HG03159 (cell line): ENCODE measurements at regions not wholly inside any gene's neighbourhood (a gene's known extent, or its start where the extent isn't known, plus 50 kb on each side); places are given as distances from the start of the nearest gene placed in this dataset.
"Not testable (repeated sequence)": the region's sequence is repeated elsewhere in the genome, so short reads cannot be mapped to it uniquely, and the experiment has no call there.

Experiments used
- ATAC-seq: cut with Tn5 transposase; IDR thresholded peaks from one replicate; pipeline ENCODE4 v1.9.1; 2021; ENCODE audit warnings: mild to moderate bottlenecking, moderate library complexity; ENCODE audit not compliant: unreplicated experiment

- no peak for ATAC-seq
Observed at GRCh38 chr17:71494062-71494855, 626.6 kb upstream of the SOX9 start.

GRCh38 chr17:71495420-71495819 lies 625.4 kb upstream of the SOX9 start:
- no peak for ATAC-seq

- no peak for ATAC-seq
Observed at GRCh38 chr17:71496552-71496951, 624.3 kb upstream of the SOX9 start.

- no peak for ATAC-seq
Observed at GRCh38 chr17:71500761-71501555, 619.9 kb upstream of the SOX9 start.

GRCh38 chr17:71501711-71502110 lies 619.1 kb upstream of the SOX9 start:
- no peak for ATAC-seq

- no peak for ATAC-seq
Observed at GRCh38 chr17:71502443-71502842, 618.4 kb upstream of the SOX9 start.

GRCh38 chr17:71503710-71504465 lies 616.9 kb upstream of the SOX9 start:
- ATAC-seq = no peak

GRCh38 chr17:71505200-71505599 lies 615.6 kb upstream of the SOX9 start:
- ATAC-seq = no peak

- no peak for ATAC-seq
Observed at GRCh38 chr17:71505981-71506380, 614.8 kb upstream of the SOX9 start.

GRCh38 chr17:71511266-71511995 lies 609.4 kb upstream of the SOX9 start:
- ATAC-seq = no peak

- not testable (repeated sequence) for ATAC-seq
Observed at GRCh38 chr17:71513725-71514124, 607.1 kb upstream of the SOX9 start.

- ATAC-seq = no peak
Observed at GRCh38 chr17:71516149-71516548, 604.7 kb upstream of the SOX9 start.

- no peak for ATAC-seq
Observed at GRCh38 chr17:71519285-71519684, 601.5 kb upstream of the SOX9 start.

- no peak for ATAC-seq
Observed at GRCh38 chr17:71521724-71522123, 599.1 kb upstream of the SOX9 start.

- ATAC-seq = no peak
Observed at GRCh38 chr17:71522383-71522782, 598.4 kb upstream of the SOX9 start.

- ATAC-seq = no peak
Observed at GRCh38 chr17:71527311-71527710, 593.5 kb upstream of the SOX9 start.

GRCh38 chr17:71528210-71528609 lies 592.6 kb upstream of the SOX9 start:
- ATAC-seq = no peak

- no peak for ATAC-seq
Observed at GRCh38 chr17:71530248-71530647, 590.6 kb upstream of the SOX9 start.

- ATAC-seq = no peak
Observed at GRCh38 chr17:71535321-71535720, 585.5 kb upstream of the SOX9 start.

GRCh38 chr17:71546419-71546818 lies 574.4 kb upstream of the SOX9 start:
- no peak for ATAC-seq

GRCh38 chr17:71547904-71548303 lies 572.9 kb upstream of the SOX9 start:
- ATAC-seq = no peak
